Transverse colon (tissue), 4 donors: ENCODE measurements at regions not wholly inside any gene's neighbourhood (a gene's known extent, or its start where the extent isn't known, plus 50 kb on each side); places are given as distances from the start of the nearest gene placed in this dataset.

Experiments
- DNase-seq: peaks from one replicate; pipeline ENCODE4 v3.0.0-alpha.2; 2019
- H3K27ac ChIP-seq, 4 donors: fragments of 200-600 bp; sonication (generic); 2 replicates each; pipeline ENCODE4 v1.5.1; 2016 to 2018; ENCODE audit warnings: inconsistent platforms in 4 of 4
- H3K27me3 ChIP-seq: fragments of 200-600 bp; sonication (generic); 2 replicates; pipeline ENCODE4 v1.5.1; 2017; ENCODE audit warnings: inconsistent platforms
- H3K36me3 ChIP-seq, 4 donors: fragments of 200-600 bp; sonication (generic); 2 replicates each; pipeline ENCODE4 v1.5.1; 2017 to 2019; ENCODE audit warnings: inconsistent platforms in 4 of 4
- H3K4me1 ChIP-seq, 4 donors: fragments of 200-600 bp; sonication (generic); 2 replicates each; pipeline ENCODE4 v1.5.1; 2017 to 2020; ENCODE audit warnings: inconsistent platforms in 4 of 4
- H3K4me3 ChIP-seq, 4 donors: fragments of 200-600 bp; sonication (generic); 1 replicate in 1 of 4; 2 replicates in 3 of 4; pipeline versions ENCODE4 v1.5.1 to v1.6.1; 2017 to 2019; ENCODE audit warnings: inconsistent platforms in 4 of 4
- H3K9me3 ChIP-seq, 2 donors: fragments of 200-600 bp; sonication (generic); 2 replicates each; pipeline ENCODE4 v1.5.1; 2017 to 2019; ENCODE audit warnings: inconsistent platforms in 2 of 2
- CTCF ChIP-seq, 5 experiments: fragments of 200-600 bp in 3 of 5; fragments of 450-650 bp in 2 of 5; sonication (generic) in 3 of 5; IDR thresholded peaks; 1 replicate in 2 of 5; 2 replicates in 3 of 5; pipeline ENCODE4 v1.5.1; 2016 to 2017; ENCODE audit warnings: antibody characterized with exemption in 5 of 5, inconsistent platforms in 3 of 5, mild to moderate bottlenecking in 2 of 5, moderate library complexity in 1 of 5
- EP300 ChIP-seq: sonication (generic); formaldehyde crosslinking; IDR thresholded peaks from one replicate; pipeline ENCODE4 v1.6.1; 2017; ENCODE audit warnings: antibody characterized with exemption, low read depth
- POLR2A ChIP-seq: fragments of 450-650 bp; IDR thresholded peaks from one replicate; pipeline ENCODE4 v1.6.1; 2016; ENCODE audit warnings: antibody characterized with exemption, mild to moderate bottlenecking, moderate library complexity
- POLR2AphosphoS5 ChIP-seq, 3 donors: sonication (generic); formaldehyde crosslinking; IDR thresholded peaks; one replicate each; pipeline ENCODE4 v1.6.1; 2016; ENCODE audit warnings: antibody characterized with exemption in 3 of 3
- WGBS, 2 donors: methylation state at CpG; one replicate each; pipeline ENCODE4 v1.1.5; 2018; ENCODE audit warnings: low coverage in 1 of 2; 5-methylcytosine and 5-hydroxymethylcytosine counted together
- in situ Hi-C, 4 donors: fragments of 200-750 bp; cut with MboI; loops; one replicate each; pipeline versions ENCODE4 v1.15.0 to v1.15.1; 2017; ENCODE audit warnings: low sequenced_read_pairs in 3 of 4, low pct_ligation_motif_present in 1 of 4, low pct_unique_long_range_greater_than_20kb in 1 of 4
- intact Hi-C: fragments of 100-400 bp; cut with DNase I; formaldehyde crosslinking; loops from one replicate; pipeline ENCODE4 v1.15.1; 2023; ENCODE audit warnings: low total_unique reads

DNA sequence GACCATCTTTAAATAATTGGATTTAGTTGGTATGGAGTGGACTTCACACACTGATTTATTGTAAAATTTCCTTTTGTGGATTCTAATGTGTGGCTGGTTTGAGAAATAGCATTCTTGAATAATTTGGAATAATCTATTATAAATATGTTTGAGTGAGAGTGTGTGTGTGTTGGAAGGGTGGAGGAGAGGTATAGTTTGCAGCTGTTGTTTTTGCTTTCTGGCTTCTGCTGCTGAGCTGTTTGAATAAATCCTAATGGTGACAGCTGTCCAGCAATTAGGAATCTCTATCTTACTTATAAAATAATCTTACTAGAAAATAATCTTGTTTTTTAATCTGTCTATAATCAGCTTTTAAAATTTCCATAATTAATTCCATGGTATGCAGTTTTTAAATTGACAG lies 1283.0 kb upstream of the CDH2 start:
- Histone ChIP-seq H3K4me1 (no peaks in the 10 kb centered on the region), H3K27me3 (no peaks in the 10 kb centered on the region), H3K36me3 (no peaks in the 10 kb centered on the region), H3K4me3 (no peak overlapping the region), H3K9me3 (no peaks in the 10 kb centered on the region), H3K27ac (no peak overlapping the region)
- in situ Hi-C loops: no loop called here
- TF ChIP-seq EP300 (no peak), CTCF (IDR thresholded peaks at IDR 0.05) (no peak), POLR2AphosphoS5 (IDR thresholded peaks at IDR 0.05) (no peak), POLR2A (no peak)
- intact Hi-C loops: no loop called here
- DNase-seq: no peak

- 62 to 71% methylated on average over 4 of the region's 4 CpGs for WGBS, 2 donors
- no peaks in the 10 kb centered on the region for H3K4me1 ChIP-seq
- no peaks in the 10 kb centered on the region for H3K36me3 ChIP-seq
- no peaks in the 10 kb centered on the region for H3K9me3 ChIP-seq
- TF ChIP-seq CTCF (IDR thresholded peaks at IDR 0.05): no peak
- no peak for TF ChIP-seq POLR2A
- no peaks in the 10 kb centered on the region for H3K27me3 ChIP-seq
- intact Hi-C loops: no loop called here
- no peak for DNase-seq
- H3K4me3 ChIP-seq: no peak overlapping the region
- no peak overlapping the region for H3K27ac ChIP-seq
- in situ Hi-C loops: no loop called here
Measured at GRCh38 chr18:29457316-29457889, 1280.5 kb upstream of the CDH2 start.

GRCh38 chr18:29449424-29449823 lies 1272.5 kb upstream of the CDH2 start:
- peaks cover 0 to 2% of the 10 kb centered on the region in 2 donors for H3K9me3 ChIP-seq
- intact Hi-C loops: no loop called here
- no peak overlapping the region for H3K4me3 ChIP-seq
- H3K4me1 ChIP-seq: no peaks in the 10 kb centered on the region
- H3K27me3 ChIP-seq: no peaks in the 10 kb centered on the region
- WGBS, 2 donors: 49 to 57% methylated on average over 3 of the region's 3 CpGs
- TF ChIP-seq POLR2AphosphoS5 (IDR thresholded peaks at IDR 0.05): no peak
- TF ChIP-seq CTCF (IDR thresholded peaks at IDR 0.05): no peak
- TF ChIP-seq POLR2A: no peak
- TF ChIP-seq EP300: no peak
- no peaks in the 10 kb centered on the region for H3K36me3 ChIP-seq
- DNase-seq: no peak
- in situ Hi-C loops: no loop called here
- no peak overlapping the region for H3K27ac ChIP-seq

- H3K27me3 ChIP-seq: no peaks in the 10 kb centered on the region
- no peak for DNase-seq
- no peaks in the 10 kb centered on the region for H3K9me3 ChIP-seq
- no peaks in the 10 kb centered on the region for H3K4me1 ChIP-seq
- intact Hi-C loops: no loop called here
- in situ Hi-C loops: no loop called here
- WGBS, 2 donors: 76 to 81% methylated on average over 2 of the region's 2 CpGs
- H3K27ac ChIP-seq: no peak overlapping the region
- TF ChIP-seq CTCF (IDR thresholded peaks at IDR 0.05): no peak
- no peak for TF ChIP-seq EP300
- TF ChIP-seq POLR2A: no peak
- no peak for TF ChIP-seq POLR2AphosphoS5 (IDR thresholded peaks at IDR 0.05)
- no peak overlapping the region for H3K4me3 ChIP-seq
- no peaks in the 10 kb centered on the region for H3K36me3 ChIP-seq
Measured at GRCh38 chr18:29439398-29439797, 1262.5 kb upstream of the CDH2 start.
